ENCODE measurements at regions not wholly inside any gene's neighbourhood (a gene's known extent, or its start where the extent isn't known, plus 50 kb on each side); places are given as distances from the start of the nearest gene placed in this dataset.

GRCh38 chr16:48901712-48902374 lies 291.9 kb upstream of the N4BP1 start:
- H3K4me1 Mint-ChIP-seq (ENCODE audit: low read depth) = no peaks in the 10 kb centered on the region
- no peak for DNase-seq (ENCODE audit: low spot score)
- no peaks in the 10 kb centered on the region for H3K27me3 Mint-ChIP-seq (ENCODE audit: low read depth)
- intact Hi-C loops (cut with micrococcal nuclease) = no loop called here
- no peaks in the 10 kb centered on the region for H3K9me3 Mint-ChIP-seq
- no peak overlapping the region for H3K27ac Mint-ChIP-seq
- no peaks in the 10 kb centered on the region for H3K36me3 Mint-ChIP-seq (ENCODE audit: low read depth)
- H3K4me3 Mint-ChIP-seq (ENCODE audit: low read depth) = no peak overlapping the region

- Mint-ChIP-seq H3K4me3 (ENCODE audit: low read depth) (no peak overlapping the region), H3K27me3 (ENCODE audit: low read depth) (no peaks in the 10 kb centered on the region), H3K36me3 (ENCODE audit: low read depth) (no peaks in the 10 kb centered on the region), H3K27ac (no peak overlapping the region), H3K9me3 (no peaks in the 10 kb centered on the region), H3K4me1 (ENCODE audit: low read depth) (no peaks in the 10 kb centered on the region)
- DNase-seq (ENCODE audit: low spot score) = no peak
- intact Hi-C loops (cut with micrococcal nuclease) = no loop called here
Observed at GRCh38 chr16:48899500-48899899, 289.5 kb upstream of the N4BP1 start.

GRCh38 chr16:48897698-48898205 lies 287.8 kb upstream of the N4BP1 start:
- Mint-ChIP-seq H3K9me3 (no peaks in the 10 kb centered on the region), H3K4me1 (ENCODE audit: low read depth) (no peaks in the 10 kb centered on the region), H3K27ac (no peak overlapping the region), H3K36me3 (ENCODE audit: low read depth) (no peaks in the 10 kb centered on the region), H3K4me3 (ENCODE audit: low read depth) (no peak overlapping the region), H3K27me3 (ENCODE audit: low read depth) (no peaks in the 10 kb centered on the region)
- no peak for DNase-seq (ENCODE audit: low spot score)
- intact Hi-C loops (cut with micrococcal nuclease) = no loop called here

GRCh38 chr16:48895142-48895541 lies 285.2 kb upstream of the N4BP1 start:
- Mint-ChIP-seq H3K27ac (no peak overlapping the region), H3K36me3 (ENCODE audit: low read depth) (no peaks in the 10 kb centered on the region), H3K9me3 (no peaks in the 10 kb centered on the region), H3K4me1 (ENCODE audit: low read depth) (no peaks in the 10 kb centered on the region), H3K4me3 (ENCODE audit: low read depth) (no peak overlapping the region), H3K27me3 (ENCODE audit: low read depth) (no peaks in the 10 kb centered on the region)
- DNase-seq (ENCODE audit: low spot score) = no peak
- intact Hi-C loops (cut with micrococcal nuclease) = no loop called here

GRCh38 chr16:48892893-48893292 lies 282.9 kb upstream of the N4BP1 start:
- no peaks in the 10 kb centered on the region for H3K27me3 Mint-ChIP-seq (ENCODE audit: low read depth)
- no peak for DNase-seq (ENCODE audit: low spot score)
- intact Hi-C loops (cut with micrococcal nuclease) = no loop called here
- H3K4me3 Mint-ChIP-seq (ENCODE audit: low read depth) = no peak overlapping the region
- H3K27ac Mint-ChIP-seq = no peak overlapping the region
- H3K36me3 Mint-ChIP-seq (ENCODE audit: low read depth) = no peaks in the 10 kb centered on the region
- no peaks in the 10 kb centered on the region for H3K9me3 Mint-ChIP-seq
- no peaks in the 10 kb centered on the region for H3K4me1 Mint-ChIP-seq (ENCODE audit: low read depth)

GRCh38 chr16:48887646-48888210 lies 277.7 kb upstream of the N4BP1 start:
- H3K9me3 Mint-ChIP-seq = no peaks in the 10 kb centered on the region
- no peak overlapping the region for H3K27ac Mint-ChIP-seq
- no peaks in the 10 kb centered on the region for H3K27me3 Mint-ChIP-seq (ENCODE audit: low read depth)
- no peak overlapping the region for H3K4me3 Mint-ChIP-seq (ENCODE audit: low read depth)
- no peaks in the 10 kb centered on the region for H3K4me1 Mint-ChIP-seq (ENCODE audit: low read depth)
- intact Hi-C loops (cut with micrococcal nuclease) = no loop called here
- H3K36me3 Mint-ChIP-seq (ENCODE audit: low read depth) = no peaks in the 10 kb centered on the region
- DNase-seq (ENCODE audit: low spot score) = no peak

- no peak for DNase-seq (ENCODE audit: low spot score)
- Mint-ChIP-seq H3K36me3 (ENCODE audit: low read depth) (no peaks in the 10 kb centered on the region), H3K4me1 (ENCODE audit: low read depth) (no peaks in the 10 kb centered on the region), H3K27ac (no peak overlapping the region), H3K27me3 (ENCODE audit: low read depth) (no peaks in the 10 kb centered on the region), H3K4me3 (ENCODE audit: low read depth) (no peak overlapping the region), H3K9me3 (no peaks in the 10 kb centered on the region)
- intact Hi-C loops (cut with micrococcal nuclease) = no loop called here
Observed at GRCh38 chr16:48885471-48885870, 275.5 kb upstream of the N4BP1 start.

- Mint-ChIP-seq H3K4me1 (ENCODE audit: low read depth) (no peaks in the 10 kb centered on the region), H3K27me3 (ENCODE audit: low read depth) (no peaks in the 10 kb centered on the region), H3K36me3 (ENCODE audit: low read depth) (no peaks in the 10 kb centered on the region), H3K27ac (no peak overlapping the region), H3K4me3 (ENCODE audit: low read depth) (no peak overlapping the region), H3K9me3 (no peaks in the 10 kb centered on the region)
- intact Hi-C loops (cut with micrococcal nuclease) = no loop called here
- no peak for DNase-seq (ENCODE audit: low spot score)
Observed at GRCh38 chr16:48881272-48881671, 271.3 kb upstream of the N4BP1 start.

- Mint-ChIP-seq H3K9me3 (no peaks in the 10 kb centered on the region), H3K4me3 (ENCODE audit: low read depth) (no peak overlapping the region), H3K4me1 (ENCODE audit: low read depth) (no peaks in the 10 kb centered on the region), H3K27me3 (ENCODE audit: low read depth) (no peaks in the 10 kb centered on the region), H3K36me3 (ENCODE audit: low read depth) (no peaks in the 10 kb centered on the region), H3K27ac (no peak overlapping the region)
- intact Hi-C loops (cut with micrococcal nuclease) = no loop called here
- no peak for DNase-seq (ENCODE audit: low spot score)
Observed at GRCh38 chr16:48879223-48880122, 269.5 kb upstream of the N4BP1 start.

- H3K36me3 Mint-ChIP-seq (ENCODE audit: low read depth) = no peaks in the 10 kb centered on the region
- H3K4me3 Mint-ChIP-seq (ENCODE audit: low read depth) = no peak overlapping the region
- intact Hi-C loops (cut with micrococcal nuclease) = no loop called here
- no peaks in the 10 kb centered on the region for H3K4me1 Mint-ChIP-seq (ENCODE audit: low read depth)
- H3K27me3 Mint-ChIP-seq (ENCODE audit: low read depth) = no peaks in the 10 kb centered on the region
- H3K27ac Mint-ChIP-seq = no peak overlapping the region
- no peaks in the 10 kb centered on the region for H3K9me3 Mint-ChIP-seq
- DNase-seq (ENCODE audit: low spot score) = no peak
Observed at GRCh38 chr16:48877946-48878345, 268.0 kb upstream of the N4BP1 start.

GRCh38 chr16:48870141-48870540 lies 260.2 kb upstream of the N4BP1 start:
- Mint-ChIP-seq H3K4me3 (ENCODE audit: low read depth) (no peak overlapping the region), H3K27ac (no peak overlapping the region), H3K27me3 (ENCODE audit: low read depth) (no peaks in the 10 kb centered on the region), H3K9me3 (no peaks in the 10 kb centered on the region), H3K4me1 (ENCODE audit: low read depth) (no peaks in the 10 kb centered on the region), H3K36me3 (ENCODE audit: low read depth) (no peaks in the 10 kb centered on the region)
- intact Hi-C loops (cut with micrococcal nuclease) = no loop called here
- no peak for DNase-seq (ENCODE audit: low spot score)

- H3K4me3 Mint-ChIP-seq (ENCODE audit: low read depth) = no peak overlapping the region
- no peaks in the 10 kb centered on the region for H3K36me3 Mint-ChIP-seq (ENCODE audit: low read depth)
- intact Hi-C loops (cut with micrococcal nuclease) = no loop called here
- H3K4me1 Mint-ChIP-seq (ENCODE audit: low read depth) = no peaks in the 10 kb centered on the region
- no peaks in the 10 kb centered on the region for H3K27me3 Mint-ChIP-seq (ENCODE audit: low read depth)
- H3K27ac Mint-ChIP-seq = no peak overlapping the region
- DNase-seq (ENCODE audit: low spot score) = no peak
- peaks cover 8% of the 10 kb centered on the region for H3K9me3 Mint-ChIP-seq
Observed at GRCh38 chr16:48865520-48865919, 255.5 kb upstream of the N4BP1 start.

GRCh38 chr16:48864055-48864454 lies 254.1 kb upstream of the N4BP1 start:
- DNase-seq (ENCODE audit: low spot score) = no peak
- Mint-ChIP-seq H3K4me1 (ENCODE audit: low read depth) (no peaks in the 10 kb centered on the region), H3K27me3 (ENCODE audit: low read depth) (no peaks in the 10 kb centered on the region), H3K9me3 (peaks cover 8% of the 10 kb centered on the region), H3K36me3 (ENCODE audit: low read depth) (no peaks in the 10 kb centered on the region), H3K4me3 (ENCODE audit: low read depth) (no peak overlapping the region), H3K27ac (no peak overlapping the region)
- intact Hi-C loops (cut with micrococcal nuclease) = no loop called here
